ENCODE measurements at regions not wholly inside any gene's neighbourhood (a gene's known extent, or its start where the extent isn't known, plus 50 kb on each side); places are given as distances from the start of the nearest gene placed in this dataset.
"Not testable (repeated sequence)": the region's sequence is repeated elsewhere in the genome, so short reads cannot be mapped to it uniquely, and the experiment has no call there.

DNA sequence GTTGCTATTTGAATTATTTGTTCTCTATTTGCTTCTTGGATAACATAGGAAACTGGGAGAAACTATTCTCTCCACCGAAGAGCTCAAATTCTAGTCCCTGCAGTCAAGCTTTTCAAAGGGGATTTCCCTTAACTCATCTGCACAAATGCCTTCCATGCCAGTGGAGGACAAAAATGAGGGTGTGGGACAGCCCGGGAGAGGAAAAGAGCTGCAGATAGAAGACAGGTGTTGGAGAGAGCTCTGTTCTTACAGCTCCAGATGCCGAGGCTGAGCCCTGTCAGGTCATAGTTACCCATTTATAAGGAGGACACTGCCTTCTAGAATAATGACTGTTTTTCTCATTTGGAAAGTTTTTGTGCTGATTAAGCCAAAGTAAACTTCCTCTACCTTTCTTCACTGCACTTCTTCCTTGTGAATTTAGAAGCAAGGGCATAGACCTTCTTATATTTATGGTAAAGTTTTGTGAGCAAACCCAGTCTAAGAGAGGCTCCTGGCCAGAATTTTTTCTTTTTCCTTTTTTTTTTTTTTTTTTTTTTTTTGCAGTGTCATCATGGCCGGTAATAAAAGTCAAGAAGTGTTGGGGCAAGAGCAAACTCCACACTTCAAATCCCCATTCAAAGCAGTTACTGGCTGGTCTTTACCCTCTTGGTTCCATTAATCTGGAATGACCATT is 177.2 kb downstream of the ABCC12 start:
- ATAC-seq: no peak
- TF ChIP-seq ESRRG (CRISPR knock-in tag; IDR thresholded peaks at IDR 0.05) (no peak), PPARA (CRISPR knock-in tag; IDR thresholded peaks at IDR 0.05; ENCODE audit: borderline replicate concordance) (no peak), TCF4 (CRISPR knock-in tag; IDR thresholded peaks at IDR 0.05; ENCODE audit: borderline replicate concordance) (no peak), ZNF70 (CRISPR knock-in tag; IDR thresholded peaks at IDR 0.05) (no peak), SNAI2 (CRISPR knock-in tag; IDR thresholded peaks at IDR 0.05) (no peak), GLIS3 (CRISPR knock-in tag; IDR thresholded peaks at IDR 0.05) (no peak), ZFP30 (CRISPR knock-in tag; IDR thresholded peaks at IDR 0.05) (no peak), ZNF565 (CRISPR knock-in tag; conservative IDR thresholded peaks at IDR 0.05; ENCODE audit: low read depth) (no peak), ISL1 (CRISPR knock-in tag; IDR thresholded peaks at IDR 0.05) (no peak), TOX (CRISPR knock-in tag; IDR thresholded peaks at IDR 0.05; ENCODE audit: borderline replicate concordance) (no peak)
- TF ChIP-seq, protein P1, sequence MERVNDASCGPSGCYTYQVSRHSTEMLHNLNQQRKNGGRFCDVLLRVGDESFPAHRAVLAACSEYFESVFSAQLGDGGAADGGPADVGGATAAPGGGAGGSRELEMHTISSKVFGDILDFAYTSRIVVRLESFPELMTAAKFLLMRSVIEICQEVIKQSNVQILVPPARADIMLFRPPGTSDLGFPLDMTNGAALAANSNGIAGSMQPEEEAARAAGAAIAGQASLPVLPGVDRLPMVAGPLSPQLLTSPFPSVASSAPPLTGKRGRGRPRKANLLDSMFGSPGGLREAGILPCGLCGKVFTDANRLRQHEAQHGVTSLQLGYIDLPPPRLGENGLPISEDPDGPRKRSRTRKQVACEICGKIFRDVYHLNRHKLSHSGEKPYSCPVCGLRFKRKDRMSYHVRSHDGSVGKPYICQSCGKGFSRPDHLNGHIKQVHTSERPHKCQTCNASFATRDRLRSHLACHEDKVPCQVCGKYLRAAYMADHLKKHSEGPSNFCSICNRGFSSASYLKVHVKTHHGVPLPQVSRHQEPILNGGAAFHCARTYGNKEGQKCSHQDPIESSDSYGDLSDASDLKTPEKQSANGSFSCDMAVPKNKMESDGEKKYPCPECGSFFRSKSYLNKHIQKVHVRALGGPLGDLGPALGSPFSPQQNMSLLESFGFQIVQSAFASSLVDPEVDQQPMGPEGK (CRISPR knock-in tag; IDR thresholded peaks at IDR 0.05; ENCODE audit: borderline replicate concordance): no peak

DNA sequence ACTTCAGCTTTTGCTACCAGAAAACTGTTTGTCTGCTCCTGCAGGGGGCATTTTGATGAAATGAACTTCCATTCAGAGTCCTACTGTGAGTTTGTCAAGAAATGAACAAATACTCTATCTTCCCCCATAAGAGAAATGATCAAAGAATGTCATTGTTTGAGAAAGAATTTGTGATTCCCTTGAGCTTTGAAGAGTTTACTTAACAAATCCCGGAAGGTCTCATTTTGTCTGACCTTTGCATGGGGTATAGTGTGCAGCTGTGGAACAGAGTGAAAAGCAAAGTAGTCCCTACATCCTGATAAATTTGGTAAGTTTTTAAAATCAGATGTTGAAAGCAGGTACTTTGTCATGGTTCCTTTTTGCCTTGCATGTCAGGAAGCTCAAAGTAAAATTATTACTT is 178.0 kb downstream of the ABCC12 start:
- TF ChIP-seq TOX (CRISPR knock-in tag; IDR thresholded peaks at IDR 0.05; ENCODE audit: borderline replicate concordance) (no peak), OSR1 (CRISPR knock-in tag; IDR thresholded peaks at IDR 0.05) (no peak), PPARA (CRISPR knock-in tag; IDR thresholded peaks at IDR 0.05; ENCODE audit: borderline replicate concordance) (no peak), CSRNP3 (CRISPR knock-in tag; IDR thresholded peaks at IDR 0.05) (no peak), TSHZ2 (CRISPR knock-in tag; IDR thresholded peaks at IDR 0.05) (no peak), ESRRG (CRISPR knock-in tag; IDR thresholded peaks at IDR 0.05) (no peak), ZFP30 (CRISPR knock-in tag; IDR thresholded peaks at IDR 0.05) (no peak), TCF4 (CRISPR knock-in tag; IDR thresholded peaks at IDR 0.05; ENCODE audit: borderline replicate concordance) (no peak), ZFP3 (CRISPR knock-in tag; IDR thresholded peaks at IDR 0.05) (no peak), ARNTL (CRISPR knock-in tag; IDR thresholded peaks at IDR 0.05; ENCODE audit: borderline replicate concordance, low read depth) (no peak), CSDC2 (CRISPR knock-in tag; IDR thresholded peaks at IDR 0.05) (no peak), ZNF565 (CRISPR knock-in tag; conservative IDR thresholded peaks at IDR 0.05; ENCODE audit: low read depth) (no peak), RARB (CRISPR knock-in tag; IDR thresholded peaks at IDR 0.05) (no peak), ZC3H10 (CRISPR knock-in tag; IDR thresholded peaks at IDR 0.05) (no peak), ISL1 (CRISPR knock-in tag; IDR thresholded peaks at IDR 0.05) (no peak), ZNF8 (CRISPR knock-in tag; IDR thresholded peaks at IDR 0.05) (no peak)
- TF ChIP-seq, protein P2, sequence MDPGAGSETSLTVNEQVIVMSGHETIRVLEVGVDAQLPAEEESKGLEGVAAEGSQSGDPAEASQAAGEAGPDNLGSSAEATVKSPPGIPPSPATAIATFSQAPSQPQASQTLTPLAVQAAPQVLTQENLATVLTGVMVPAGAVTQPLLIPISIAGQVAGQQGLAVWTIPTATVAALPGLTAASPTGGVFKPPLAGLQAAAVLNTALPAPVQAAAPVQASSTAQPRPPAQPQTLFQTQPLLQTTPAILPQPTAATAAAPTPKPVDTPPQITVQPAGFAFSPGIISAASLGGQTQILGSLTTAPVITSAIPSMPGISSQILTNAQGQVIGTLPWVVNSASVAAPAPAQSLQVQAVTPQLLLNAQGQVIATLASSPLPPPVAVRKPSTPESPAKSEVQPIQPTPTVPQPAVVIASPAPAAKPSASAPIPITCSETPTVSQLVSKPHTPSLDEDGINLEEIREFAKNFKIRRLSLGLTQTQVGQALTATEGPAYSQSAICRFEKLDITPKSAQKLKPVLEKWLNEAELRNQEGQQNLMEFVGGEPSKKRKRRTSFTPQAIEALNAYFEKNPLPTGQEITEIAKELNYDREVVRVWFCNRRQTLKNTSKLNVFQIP (CRISPR knock-in tag; IDR thresholded peaks at IDR 0.05; ENCODE audit: borderline replicate concordance, low read depth): no peak
- ATAC-seq: no peak

- no peak for ATAC-seq
- TF ChIP-seq ZNF70 (CRISPR knock-in tag; IDR thresholded peaks at IDR 0.05) (no peak), ARNTL (CRISPR knock-in tag; IDR thresholded peaks at IDR 0.05; ENCODE audit: borderline replicate concordance, low read depth) (no peak), TCF4 (CRISPR knock-in tag; IDR thresholded peaks at IDR 0.05; ENCODE audit: borderline replicate concordance) (no peak), ZFP30 (CRISPR knock-in tag; IDR thresholded peaks at IDR 0.05) (no peak), ZC3H10 (CRISPR knock-in tag; IDR thresholded peaks at IDR 0.05) (no peak), CSDC2 (CRISPR knock-in tag; IDR thresholded peaks at IDR 0.05) (no peak)
- TF ChIP-seq, protein P3, sequence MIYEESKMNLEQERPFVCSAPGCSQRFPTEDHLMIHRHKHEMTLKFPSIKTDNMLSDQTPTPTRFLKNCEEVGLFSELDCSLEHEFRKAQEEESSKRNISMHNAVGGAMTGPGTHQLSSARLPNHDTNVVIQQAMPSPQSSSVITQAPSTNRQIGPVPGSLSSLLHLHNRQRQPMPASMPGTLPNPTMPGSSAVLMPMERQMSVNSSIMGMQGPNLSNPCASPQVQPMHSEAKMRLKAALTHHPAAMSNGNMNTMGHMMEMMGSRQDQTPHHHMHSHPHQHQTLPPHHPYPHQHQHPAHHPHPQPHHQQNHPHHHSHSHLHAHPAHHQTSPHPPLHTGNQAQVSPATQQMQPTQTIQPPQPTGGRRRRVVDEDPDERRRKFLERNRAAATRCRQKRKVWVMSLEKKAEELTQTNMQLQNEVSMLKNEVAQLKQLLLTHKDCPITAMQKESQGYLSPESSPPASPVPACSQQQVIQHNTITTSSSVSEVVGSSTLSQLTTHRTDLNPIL (CRISPR knock-in tag; IDR thresholded peaks at IDR 0.05; ENCODE audit: low read depth): no peak
These were observed 179.1 kb downstream of the ABCC12 start for GRCh38 chr16:47976636-47977210.

GRCh38 chr16:47974971-47975370 is 180.8 kb downstream of the ABCC12 start:
- not testable (repeated sequence) for ATAC-seq

Measured in SK-N-SH treated with all-trans-retinoic acid at 6 μM for 48 hours (cell line).